OCI-LY7 (cell line): ENCODE measurements at regions not wholly inside any gene's neighbourhood (a gene's known extent, or its start where the extent isn't known, plus 50 kb on each side); places are given as distances from the start of the nearest gene placed in this dataset.

Source experiments
- EZH2phosphoT487 ChIP-seq: fragments of 200-600 bp; sonication (generic); IDR thresholded peaks from 2 replicates; pipeline ENCODE4 v1.6.1; 2018; ENCODE audit warnings: low read depth, borderline replicate concordance, mild to moderate bottlenecking, mixed run types, antibody characterized with exemption, low read length, moderate library complexity, mixed read lengths
- TF ChIP-seq, protein P1 (sequence below): fragments of 200-600 bp; sonication (generic); conservative IDR thresholded peaks from 2 replicates; pipeline ENCODE4 v1.5.1; 2014; ENCODE audit warnings: mild to moderate bottlenecking, antibody characterized with exemption, low read length, moderate library complexity, mixed read lengths

DNA sequence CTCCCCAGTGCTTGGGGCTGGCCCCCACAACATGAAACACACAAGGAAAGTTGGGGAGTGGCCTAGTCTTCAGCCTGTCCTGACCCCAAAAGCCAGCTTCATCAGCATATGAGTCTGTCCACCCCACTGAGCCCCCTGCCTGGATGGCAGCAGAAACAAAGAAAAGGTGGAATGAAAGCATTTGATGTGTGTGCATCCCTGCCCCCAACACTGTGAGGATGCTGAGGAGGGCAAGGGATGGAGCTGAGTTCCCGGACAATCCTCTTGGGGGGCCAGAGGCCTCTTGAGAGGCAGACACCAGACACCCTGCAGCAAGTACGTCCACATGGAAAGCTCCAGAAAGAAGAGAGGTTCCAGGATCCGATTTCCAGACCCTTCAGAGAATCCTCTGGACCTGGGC lies 113.5 kb upstream of the PPP1R26 start:
- TF ChIP-seq, protein P1, sequence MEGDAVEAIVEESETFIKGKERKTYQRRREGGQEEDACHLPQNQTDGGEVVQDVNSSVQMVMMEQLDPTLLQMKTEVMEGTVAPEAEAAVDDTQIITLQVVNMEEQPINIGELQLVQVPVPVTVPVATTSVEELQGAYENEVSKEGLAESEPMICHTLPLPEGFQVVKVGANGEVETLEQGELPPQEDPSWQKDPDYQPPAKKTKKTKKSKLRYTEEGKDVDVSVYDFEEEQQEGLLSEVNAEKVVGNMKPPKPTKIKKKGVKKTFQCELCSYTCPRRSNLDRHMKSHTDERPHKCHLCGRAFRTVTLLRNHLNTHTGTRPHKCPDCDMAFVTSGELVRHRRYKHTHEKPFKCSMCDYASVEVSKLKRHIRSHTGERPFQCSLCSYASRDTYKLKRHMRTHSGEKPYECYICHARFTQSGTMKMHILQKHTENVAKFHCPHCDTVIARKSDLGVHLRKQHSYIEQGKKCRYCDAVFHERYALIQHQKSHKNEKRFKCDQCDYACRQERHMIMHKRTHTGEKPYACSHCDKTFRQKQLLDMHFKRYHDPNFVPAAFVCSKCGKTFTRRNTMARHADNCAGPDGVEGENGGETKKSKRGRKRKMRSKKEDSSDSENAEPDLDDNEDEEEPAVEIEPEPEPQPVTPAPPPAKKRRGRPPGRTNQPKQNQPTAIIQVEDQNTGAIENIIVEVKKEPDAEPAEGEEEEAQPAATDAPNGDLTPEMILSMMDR = no peak
- no peak for TF ChIP-seq EZH2phosphoT487
